ENCODE measurements at regions not wholly inside any gene's neighbourhood (a gene's known extent, or its start where the extent isn't known, plus 50 kb on each side); places are given as distances from the start of the nearest gene placed in this dataset.

- Histone ChIP-seq H4K20me1 (replicated peaks in 1 of 2; ENCODE audit: control insufficient read depth in 1 of 2, insufficient read depth in 2 of 2, low read length in 2 of 2) (no peaks in the 10 kb centered on the region), H3K79me2 (ENCODE audit: control insufficient read depth in 1 of 2, insufficient read depth in 2 of 2, low read length in 2 of 2) (no peaks in the 10 kb centered on the region), H3K23me2 (ENCODE audit: low read depth, low read length) (no peaks in the 10 kb centered on the region; the same call in 1 of the 2 replicates), H3K23ac (ENCODE audit: insufficient read length) (no peak overlapping the region), H3K14ac (ENCODE audit: insufficient read length) (no peak overlapping the region), H3K36me3 (ENCODE audit: control insufficient read depth in 2 of 4, insufficient read depth in 4 of 4, low read length in 3 of 4) (no peaks in the 10 kb centered on the region), H2BK20ac (ENCODE audit: low read length) (no peak overlapping the region), H3K9ac (replicated peaks in 1 of 4; ENCODE audit: extremely low read depth in 1 of 4, low read depth in 3 of 4, low read length in 3 of 4) (no peak overlapping the region), H4K91ac (replicated peaks; ENCODE audit: insufficient read length, low read length) (no peak overlapping the region), H3K79me1 (ENCODE audit: low read depth, low read length) (no peaks in the 10 kb centered on the region), H3K4ac (replicated peaks; ENCODE audit: insufficient read length, low read depth, low read length) (no peak overlapping the region), H3K4me2 (ENCODE audit: insufficient read depth in 1 of 2, low read depth in 2 of 2, low read length in 2 of 2) (no peak overlapping the region), H3K27me3 (replicated peaks in 1 of 4; ENCODE audit: control insufficient read depth in 3 of 4, extremely low read depth in 1 of 4, insufficient read depth in 3 of 4, low read length in 3 of 4) (no peaks in the 10 kb centered on the region), H4K5ac (ENCODE audit: insufficient read length, low read depth, low read length) (no peak overlapping the region), H2AK5ac (ENCODE audit: low read depth, low read length) (no peak overlapping the region), H4K8ac (ENCODE audit: extremely low read depth, insufficient read depth, low read length) (no peak overlapping the region), H3K18ac (ENCODE audit: extremely low read depth, low read length) (no peak overlapping the region), H2BK15ac (ENCODE audit: low read length) (no peak overlapping the region), H3K27ac (ENCODE audit: low read depth, low read length) (no peak overlapping the region), H3K4me1 (replicated peaks in 1 of 4; ENCODE audit: control insufficient read depth in 3 of 4, insufficient read depth in 4 of 4, low read length in 3 of 4) (no peaks in the 10 kb centered on the region), H3K56ac (replicated peaks; ENCODE audit: insufficient read length, low read depth, low read length) (no peak overlapping the region), H2BK120ac (replicated peaks; ENCODE audit: low read depth, low read length) (no peak overlapping the region), H2AFZ (ENCODE audit: low read length) (no peak overlapping the region), H2BK5ac (ENCODE audit: low read depth, low read length) (no peak overlapping the region), H2BK12ac (ENCODE audit: low read depth, low read length) (no peak overlapping the region), H3K9me3 (ENCODE audit: insufficient read depth in 2 of 2, low read depth in 1 of 2, low read length in 1 of 2) (no peaks in the 10 kb centered on the region), H3K4me3 (ENCODE audit: extremely low read depth in 1 of 4, insufficient read depth in 2 of 4, low read depth in 3 of 4, low read length in 4 of 4) (no peak overlapping the region)
- POLR2A ChIA-PET (ENCODE audit: partially characterized antibody), result no interaction called here
- no peak for FAIRE-seq
- CTCF ChIA-PET (ENCODE audit: partially characterized antibody), result no interaction called here
- DNase-seq (ENCODE audit: low read depth in 1 of 2, low spot score in 2 of 2), result no peak
- WGBS, 2 experiments (ENCODE audit: extremely low coverage in 1 of 2, insufficient coverage in 1 of 2, insufficient read length in 1 of 2, insufficient replicate concordance in 2 of 2, low coverage in 1 of 2, low lambda C conversion rate in 2 of 2, missing lambda C conversion rate in 1 of 2), result 100% methylated on average over 1 of the region's 1 CpG; no CpG with 5 or more reads in 1 of the 2 experiments
- no peak for TF ChIP-seq CTCF (IDR thresholded peaks at IDR 0.05; ENCODE audit: control extremely low read depth in 1 of 3, insufficient read depth in 1 of 3, low read depth in 1 of 3, low read length in 3 of 3)
- TF ChIP-seq CREB1 (IDR thresholded peaks at IDR 0.05), result no peak
- no peak for TF ChIP-seq PHF8 (conservative IDR thresholded peaks at IDR 0.05; ENCODE audit: low read depth, low read length)
- TF ChIP-seq BCL11A (IDR thresholded peaks at IDR 0.05; ENCODE audit: low read depth in 2 of 2, low read length in 2 of 2), result no peak
Observed at GRCh38 chrX:139237141-139237540, 293.4 kb upstream of the F9 start.
